Neural progenitor cell (in vitro differentiated cells): ENCODE measurements at regions not wholly inside any gene's neighbourhood (a gene's known extent, or its start where the extent isn't known, plus 50 kb on each side); places are given as distances from the start of the nearest gene placed in this dataset.

Experiments used
- CTCF ChIP-seq: fragments of 200-600 bp; sonication (generic); IDR thresholded peaks from 2 replicates; pipeline ENCODE4 v1.5.1; 2017; ENCODE audit warnings: antibody characterized with exemption, mild to moderate bottlenecking
- EZH2phosphoT487 ChIP-seq: fragments of 200-600 bp; sonication (generic); IDR thresholded peaks from 2 replicates; pipeline ENCODE4 v1.6.1; 2017; ENCODE audit warnings: antibody characterized with exemption

GRCh38 chr15:94792196-94792595, 560.8 kb downstream of the MCTP2 start:
- TF ChIP-seq CTCF (no peak), EZH2phosphoT487 (no peak)
